ENCODE measurements at regions not wholly inside any gene's neighbourhood (a gene's known extent, or its start where the extent isn't known, plus 50 kb on each side); places are given as distances from the start of the nearest gene placed in this dataset.

DNA sequence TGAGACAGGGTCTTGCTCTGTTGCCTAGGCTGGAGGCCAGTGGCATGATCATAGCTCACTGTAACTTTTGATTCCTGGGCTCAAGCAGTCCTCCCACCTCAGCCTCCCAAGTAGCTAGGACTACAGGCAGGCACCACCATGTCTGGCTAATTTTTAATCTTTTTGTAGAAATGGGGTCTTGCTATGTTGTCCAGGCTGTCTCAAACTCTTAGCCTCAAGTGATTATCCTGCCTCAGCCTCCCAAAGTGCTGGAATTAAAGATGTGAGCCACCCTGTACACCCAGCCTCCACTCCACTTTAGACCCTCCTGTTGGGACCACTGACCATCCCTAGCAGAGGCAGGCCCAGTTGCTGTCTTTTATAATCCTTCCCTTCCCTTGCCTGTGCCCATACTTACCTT lies 63.3 kb upstream of the OSBPL8 start:
- TF ChIP-seq, protein P1, sequence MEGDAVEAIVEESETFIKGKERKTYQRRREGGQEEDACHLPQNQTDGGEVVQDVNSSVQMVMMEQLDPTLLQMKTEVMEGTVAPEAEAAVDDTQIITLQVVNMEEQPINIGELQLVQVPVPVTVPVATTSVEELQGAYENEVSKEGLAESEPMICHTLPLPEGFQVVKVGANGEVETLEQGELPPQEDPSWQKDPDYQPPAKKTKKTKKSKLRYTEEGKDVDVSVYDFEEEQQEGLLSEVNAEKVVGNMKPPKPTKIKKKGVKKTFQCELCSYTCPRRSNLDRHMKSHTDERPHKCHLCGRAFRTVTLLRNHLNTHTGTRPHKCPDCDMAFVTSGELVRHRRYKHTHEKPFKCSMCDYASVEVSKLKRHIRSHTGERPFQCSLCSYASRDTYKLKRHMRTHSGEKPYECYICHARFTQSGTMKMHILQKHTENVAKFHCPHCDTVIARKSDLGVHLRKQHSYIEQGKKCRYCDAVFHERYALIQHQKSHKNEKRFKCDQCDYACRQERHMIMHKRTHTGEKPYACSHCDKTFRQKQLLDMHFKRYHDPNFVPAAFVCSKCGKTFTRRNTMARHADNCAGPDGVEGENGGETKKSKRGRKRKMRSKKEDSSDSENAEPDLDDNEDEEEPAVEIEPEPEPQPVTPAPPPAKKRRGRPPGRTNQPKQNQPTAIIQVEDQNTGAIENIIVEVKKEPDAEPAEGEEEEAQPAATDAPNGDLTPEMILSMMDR (IDR thresholded peaks at IDR 0.05), result no peak
- no peak for TF ChIP-seq POLR2A (IDR thresholded peaks at IDR 0.05)
